Activated T-cell treated with anti-CD3 and anti-CD28 coated beads, Interleukin-2, amount 50 U/mL, for 72 hours (primary cell): ENCODE measurements at regions not wholly inside any gene's neighbourhood (a gene's known extent, or its start where the extent isn't known, plus 50 kb on each side); places are given as distances from the start of the nearest gene placed in this dataset.
"Not testable (repeated sequence)": the region's sequence is repeated elsewhere in the genome, so short reads cannot be mapped to it uniquely, and the experiment has no call there.

Experiments
- ATAC-seq, 2 donors: fragments of 150-1000 bp; cut with Tn5 transposase; replicated peaks in 1 of 2; 2 replicates each; pipeline ENCODE4 v1.10.0; 2021; ENCODE audit warnings: moderate library complexity in 2 of 2, mild to moderate bottlenecking in 1 of 2
- DNase-seq, 2 donors: peaks; one replicate each; pipeline ENCODE4 v3.0.0; 2021 to 2022; ENCODE audit warnings: mixed read lengths in 1 of 2
- H3K27ac Mint-ChIP-seq: one replicate; pipeline ENCODE4 v1.8.0; 2022; ENCODE audit warnings: mild to moderate bottlenecking, moderate library complexity, mixed read lengths
- H3K27me3 Mint-ChIP-seq: one replicate; pipeline ENCODE4 v1.8.0; 2022; ENCODE audit warnings: low read depth, mixed read lengths
- H3K36me3 Mint-ChIP-seq, 2 donors: one replicate each; pipeline ENCODE4 v1.8.0; 2022; ENCODE audit warnings: mixed read lengths in 2 of 2, mild to moderate bottlenecking in 1 of 2; ENCODE audit not compliant: insufficient read depth in 2 of 2
- H3K4me1 Mint-ChIP-seq: one replicate; pipeline ENCODE4 v1.8.0; 2022; ENCODE audit warnings: low read depth, mixed read lengths
- H3K4me3 Mint-ChIP-seq, 2 donors: one replicate each; pipeline ENCODE4 v1.8.0; 2022; ENCODE audit warnings: mild to moderate bottlenecking in 2 of 2, mixed read lengths in 2 of 2, moderate library complexity in 2 of 2
- H3K9me3 Mint-ChIP-seq, 2 donors: one replicate each; pipeline ENCODE4 v1.8.0; 2022; ENCODE audit warnings: mixed read lengths in 2 of 2

DNA sequence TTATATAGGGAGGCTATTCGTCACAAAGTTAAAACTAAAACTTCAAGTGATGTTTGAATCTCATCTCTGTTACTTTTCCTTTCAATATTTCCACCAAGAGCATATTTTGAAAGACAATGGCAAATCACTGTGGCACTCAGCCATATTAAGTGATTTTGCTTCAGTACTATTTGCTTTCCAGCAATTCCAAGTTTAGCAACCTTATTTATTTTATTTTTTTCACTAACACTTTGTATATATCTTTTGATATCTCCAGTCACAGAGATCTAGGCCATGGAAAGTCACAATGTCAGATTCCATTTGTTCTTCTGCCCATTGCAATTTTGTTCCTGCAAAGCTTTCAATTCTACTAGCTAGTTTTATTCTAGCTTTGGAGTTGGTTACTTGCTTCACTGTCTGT lies 1514.5 kb upstream of the ADGRL3 start:
- Mint-ChIP-seq H3K4me1 (no peaks in the 10 kb centered on the region), H3K27ac (no peak overlapping the region), H3K27me3 (no peaks in the 10 kb centered on the region), H3K36me3 (peaks cover 0 to 2% of the 10 kb centered on the region in 2 donors), H3K4me3 (no peak overlapping the region), H3K9me3 (peaks cover 0 to 6% of the 10 kb centered on the region in 2 donors)
- DNase-seq (no peak), ATAC-seq (no peak)

GRCh38 chr4:59689149-59689548 lies 1511.0 kb upstream of the ADGRL3 start:
- no peak overlapping the region for H3K27ac Mint-ChIP-seq
- no peaks in the 10 kb centered on the region for H3K4me1 Mint-ChIP-seq
- H3K27me3 Mint-ChIP-seq: no peaks in the 10 kb centered on the region
- peaks cover 0 to 2% of the 10 kb centered on the region in 2 donors for H3K36me3 Mint-ChIP-seq
- ATAC-seq: no peak
- DNase-seq: no peak
- H3K4me3 Mint-ChIP-seq: no peak overlapping the region
- H3K9me3 Mint-ChIP-seq: peaks cover 0 to 6% of the 10 kb centered on the region in 2 donors

- no peak overlapping the region for H3K27ac Mint-ChIP-seq
- H3K4me1 Mint-ChIP-seq: no peaks in the 10 kb centered on the region
- DNase-seq (no peak), ATAC-seq (no peak)
- no peak overlapping the region for H3K4me3 Mint-ChIP-seq
- H3K9me3 Mint-ChIP-seq: peaks cover 3 to 4% of the 10 kb centered on the region in 2 donors
- H3K36me3 Mint-ChIP-seq: no peaks in the 10 kb centered on the region
- H3K27me3 Mint-ChIP-seq: no peaks in the 10 kb centered on the region
Observed at GRCh38 chr4:59695355-59696053, 1504.6 kb upstream of the ADGRL3 start.

- no peak for DNase-seq
- H3K4me1 Mint-ChIP-seq: no peaks in the 10 kb centered on the region
- H3K9me3 Mint-ChIP-seq: peaks cover 5 to 8% of the 10 kb centered on the region in 2 donors
Observed at GRCh38 chr4:59698041-59698440, 1502.1 kb upstream of the ADGRL3 start.

GRCh38 chr4:59700651-59701050 lies 1499.5 kb upstream of the ADGRL3 start:
- H3K27me3 Mint-ChIP-seq: no peaks in the 10 kb centered on the region
- no peak overlapping the region for H3K27ac Mint-ChIP-seq
- H3K36me3 Mint-ChIP-seq: no peaks in the 10 kb centered on the region
- H3K4me3 Mint-ChIP-seq: no peak overlapping the region
- DNase-seq (no peak), ATAC-seq (no peak)
- no peaks in the 10 kb centered on the region for H3K4me1 Mint-ChIP-seq
- peaks cover 5 to 11% of the 10 kb centered on the region in 2 donors for H3K9me3 Mint-ChIP-seq

More at GRCh38 chr4:59698041-59698440, 1502.1 kb upstream of the ADGRL3 start:
- ATAC-seq: no peak
- Mint-ChIP-seq H3K27ac (no peak overlapping the region), H3K4me3 (no peak overlapping the region), H3K36me3 (no peaks in the 10 kb centered on the region), H3K27me3 (no peaks in the 10 kb centered on the region)

DNA sequence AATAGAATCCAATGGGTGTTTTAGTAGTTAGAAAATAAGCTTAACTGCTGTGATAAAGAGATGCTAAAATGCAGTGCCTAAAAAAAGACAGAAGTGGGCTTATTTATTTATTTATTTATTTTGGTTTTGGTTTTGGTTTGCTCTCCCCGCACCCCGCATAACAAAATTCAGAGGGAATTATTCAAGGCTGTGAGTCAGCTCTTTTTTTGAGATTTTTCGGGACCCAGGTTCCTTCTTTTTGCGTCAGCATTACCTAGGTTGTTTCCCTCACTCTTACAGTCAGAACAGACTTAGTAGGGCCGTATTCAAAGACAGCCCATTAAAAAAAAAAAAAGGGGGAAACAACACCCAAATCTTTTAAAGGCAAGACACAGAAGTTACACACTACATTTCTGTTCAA lies 1495.5 kb upstream of the ADGRL3 start:
- Mint-ChIP-seq H3K4me1 (no peaks in the 10 kb centered on the region), H3K36me3 (no peaks in the 10 kb centered on the region), H3K27me3 (no peaks in the 10 kb centered on the region), H3K9me3 (peaks cover 5 to 7% of the 10 kb centered on the region in 2 donors), H3K27ac (no peak overlapping the region), H3K4me3 (no peak overlapping the region)
- ATAC-seq (no peak), DNase-seq (no peak)

- H3K27ac Mint-ChIP-seq: no peak overlapping the region
- H3K4me1 Mint-ChIP-seq: no peaks in the 10 kb centered on the region
- no peaks in the 10 kb centered on the region for H3K27me3 Mint-ChIP-seq
- H3K4me3 Mint-ChIP-seq: no peak overlapping the region
- peaks cover 1 to 3% of the 10 kb centered on the region in 2 donors for H3K9me3 Mint-ChIP-seq
- no peaks in the 10 kb centered on the region for H3K36me3 Mint-ChIP-seq
- ATAC-seq: no peak
- no peak for DNase-seq
Observed at GRCh38 chr4:59712470-59712869, 1487.7 kb upstream of the ADGRL3 start.

GRCh38 chr4:59724286-59724685 lies 1475.8 kb upstream of the ADGRL3 start:
- not testable (repeated sequence) for H3K4me3 Mint-ChIP-seq, ATAC-seq, H3K4me1 Mint-ChIP-seq, DNase-seq, H3K36me3 Mint-ChIP-seq, H3K27me3 Mint-ChIP-seq, H3K27ac Mint-ChIP-seq
- peaks cover 15 to 17% of the 10 kb centered on the region in 2 donors for H3K9me3 Mint-ChIP-seq

DNA sequence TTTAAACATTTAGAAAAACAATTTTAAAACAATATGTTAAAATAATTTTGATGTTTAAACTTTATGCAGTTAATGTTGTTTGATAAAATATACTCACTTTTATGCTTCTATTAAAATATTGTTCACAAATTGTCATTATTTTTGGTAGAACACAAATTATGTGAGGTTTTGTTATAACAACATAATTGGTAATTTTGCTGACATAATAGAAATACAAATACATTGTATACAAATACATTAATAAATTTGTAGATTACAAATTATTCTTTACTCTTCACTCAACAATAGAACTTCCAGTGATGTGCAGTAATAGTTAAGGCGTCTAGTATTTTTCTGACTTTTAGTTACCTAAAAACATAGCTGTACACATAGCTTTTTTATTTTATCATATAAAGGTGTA lies 1472.4 kb upstream of the ADGRL3 start:
- ATAC-seq (no peak), DNase-seq (no peak)
- Mint-ChIP-seq H3K4me3 (no peak overlapping the region), H3K9me3 (peaks cover 9 to 17% of the 10 kb centered on the region in 2 donors), H3K27me3 (no peaks in the 10 kb centered on the region), H3K27ac (no peak overlapping the region), H3K4me1 (no peaks in the 10 kb centered on the region), H3K36me3 (peaks cover 2% of the 10 kb centered on the region in 2 donors)

GRCh38 chr4:59728496-59728895 lies 1471.6 kb upstream of the ADGRL3 start:
- DNase-seq: no peak
- H3K4me3 Mint-ChIP-seq: no peak overlapping the region

GRCh38 chr4:59729321-59729720 lies 1470.8 kb upstream of the ADGRL3 start:
- ATAC-seq: no peak
- no peaks in the 10 kb centered on the region for H3K27me3 Mint-ChIP-seq
- no peak overlapping the region for H3K27ac Mint-ChIP-seq
- peaks cover 2% of the 10 kb centered on the region in 2 donors for H3K36me3 Mint-ChIP-seq
- no peak for DNase-seq
- no peaks in the 10 kb centered on the region for H3K4me1 Mint-ChIP-seq
- peaks cover 6 to 13% of the 10 kb centered on the region in 2 donors for H3K9me3 Mint-ChIP-seq
- H3K4me3 Mint-ChIP-seq: no peak overlapping the region

More at GRCh38 chr4:59728496-59728895, 1471.6 kb upstream of the ADGRL3 start:
- Mint-ChIP-seq H3K36me3 (peaks cover 2% of the 10 kb centered on the region in 2 donors), H3K27ac (no peak overlapping the region), H3K9me3 (peaks cover 6 to 13% of the 10 kb centered on the region in 2 donors), H3K27me3 (no peaks in the 10 kb centered on the region), H3K4me1 (no peaks in the 10 kb centered on the region)
- ATAC-seq: no peak

DNA sequence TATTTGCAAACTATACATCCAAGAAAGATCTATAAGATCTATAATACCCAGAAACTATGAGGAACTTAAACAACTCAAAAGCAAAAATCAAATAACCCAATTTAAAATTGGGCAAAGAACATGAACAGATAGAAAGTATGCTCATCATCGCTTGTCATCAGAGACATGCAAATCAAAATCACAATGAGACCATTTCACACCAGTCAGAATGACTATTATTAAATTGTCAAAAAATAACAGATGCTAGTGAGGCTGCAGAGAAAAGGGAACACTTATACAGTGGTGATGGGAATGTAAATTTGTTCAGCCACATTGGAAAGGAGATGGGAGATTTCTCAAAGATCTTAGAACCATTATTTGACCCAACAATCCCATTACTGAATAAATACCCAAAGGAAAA lies 1451.7 kb upstream of the ADGRL3 start:
- no peak overlapping the region for H3K4me3 Mint-ChIP-seq
- peaks cover 0 to 5% of the 10 kb centered on the region in 2 donors for H3K9me3 Mint-ChIP-seq
- H3K27me3 Mint-ChIP-seq: no peaks in the 10 kb centered on the region
- no peaks in the 10 kb centered on the region for H3K4me1 Mint-ChIP-seq
- ATAC-seq (no peak), DNase-seq (no peak)
- no peak overlapping the region for H3K27ac Mint-ChIP-seq
- no peaks in the 10 kb centered on the region for H3K36me3 Mint-ChIP-seq

GRCh38 chr4:59759082-59759825 lies 1440.9 kb upstream of the ADGRL3 start:
- Mint-ChIP-seq H3K4me3 (no peak overlapping the region), H3K27me3 (no peaks in the 10 kb centered on the region), H3K36me3 (no peaks in the 10 kb centered on the region), H3K4me1 (no peaks in the 10 kb centered on the region), H3K9me3 (peaks cover 3 to 14% of the 10 kb centered on the region in 2 donors), H3K27ac (no peak overlapping the region)
- DNase-seq (no peak), ATAC-seq (no peak)
